Mesodermal cell (in vitro differentiated cells): ENCODE measurements at regions not wholly inside any gene's neighbourhood (a gene's known extent, or its start where the extent isn't known, plus 50 kb on each side); places are given as distances from the start of the nearest gene placed in this dataset.
"Not testable (repeated sequence)": the region's sequence is repeated elsewhere in the genome, so short reads cannot be mapped to it uniquely, and the experiment has no call there.

Experiments
- H3K27ac ChIP-seq: 2 replicates; pipeline ENCODE4 v1.7.0; 2013; ENCODE audit warnings: mild to moderate bottlenecking, low read depth, low read length, moderate library complexity; ENCODE audit not compliant: severe bottlenecking
- H3K36me3 ChIP-seq: 2 replicates; pipeline ENCODE4 v1.7.1; 2013; ENCODE audit warnings: mild to moderate bottlenecking, low read length, moderate library complexity; ENCODE audit not compliant: control insufficient read depth, insufficient read depth
- H3K4me1 ChIP-seq: one replicate; pipeline ENCODE4 v1.7.1; 2013; ENCODE audit warnings: mild to moderate bottlenecking, low read length; ENCODE audit not compliant: insufficient read depth, control insufficient read depth, poor library complexity, severe bottlenecking
- H3K4me3 ChIP-seq: 2 replicates; pipeline ENCODE4 v1.7.0; 2013; ENCODE audit warnings: low read length, control low read depth, mild to moderate bottlenecking; ENCODE audit not compliant: insufficient read depth, poor library complexity, severe bottlenecking; ENCODE audit errors: extremely low read depth
- H3K9me3 ChIP-seq: 2 replicates; pipeline ENCODE4 v1.7.1; 2013; ENCODE audit warnings: mild to moderate bottlenecking, low read length, moderate library complexity; ENCODE audit not compliant: control insufficient read depth
- WGBS, 2 experiments: methylation state at CpG; one replicate each; pipeline ENCODE4 v1.1.5; 2013; ENCODE audit warnings: missing lambda C conversion rate in 2 of 2; ENCODE audit not compliant: insufficient coverage in 2 of 2; 5-methylcytosine and 5-hydroxymethylcytosine counted together

DNA sequence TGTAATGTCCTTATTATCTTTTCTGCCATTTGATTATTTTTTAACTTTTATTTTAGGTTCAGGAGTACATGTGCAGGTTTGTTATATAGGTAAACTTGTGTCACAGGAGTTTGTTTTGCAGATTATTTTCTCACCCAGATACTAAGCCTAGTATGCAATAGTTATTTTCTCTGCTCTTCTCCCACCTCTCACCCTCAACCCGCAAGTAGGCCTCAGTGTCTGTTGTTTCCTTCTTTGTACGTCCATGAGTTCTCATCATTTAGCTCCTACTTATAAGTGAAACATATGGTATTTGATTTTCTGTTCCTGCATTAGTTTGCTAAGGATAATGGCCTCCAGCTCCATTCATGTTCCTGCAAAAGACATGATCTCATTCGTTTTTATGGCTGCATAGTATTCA is 270.0 kb downstream of the BTG1 start:
- not testable (repeated sequence) for H3K4me3 ChIP-seq, H3K36me3 ChIP-seq, H3K4me1 ChIP-seq, H3K27ac ChIP-seq, H3K9me3 ChIP-seq
- WGBS, 2 experiments, result no CpG with 5 or more reads among the region's 3 CpGs

DNA sequence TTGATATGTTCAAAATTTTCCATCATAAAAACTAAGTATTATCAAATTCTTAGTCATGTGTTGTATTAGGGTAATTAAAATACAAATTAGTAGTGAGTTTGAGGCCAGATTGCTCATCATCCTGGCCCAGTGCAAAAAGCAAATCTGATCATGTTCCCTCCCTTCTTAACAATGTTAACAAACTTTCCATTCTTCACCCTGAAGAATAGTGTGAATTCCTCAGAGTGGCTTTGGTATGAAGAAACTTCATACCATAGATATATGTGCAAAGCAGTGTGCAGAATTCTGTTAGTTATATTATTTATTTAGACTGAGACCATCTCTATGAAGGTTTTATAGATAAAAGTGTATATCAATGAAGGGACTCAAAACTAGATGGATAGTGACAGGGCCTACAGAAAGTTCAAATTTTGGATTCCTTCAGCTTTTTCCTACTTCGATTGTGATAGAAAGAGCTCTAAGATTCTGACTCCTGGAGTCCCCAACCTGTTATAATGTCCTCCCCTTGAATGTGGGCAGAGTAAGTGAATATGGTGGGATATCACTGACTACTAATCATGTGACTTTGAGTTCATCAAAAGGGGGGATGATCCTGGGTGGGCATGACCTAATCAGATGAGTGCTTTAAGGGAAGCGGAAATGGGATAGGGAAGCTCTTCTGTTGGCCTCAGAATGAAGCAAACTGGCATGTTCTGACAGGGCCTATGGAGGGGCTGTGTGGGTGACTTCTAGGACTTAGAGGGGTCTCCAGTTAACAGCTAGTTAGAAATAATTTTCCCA is 271.4 kb downstream of the BTG1 start:
- WGBS, 2 experiments, result 100% methylated on average over 1 to 2 of the region's 2 CpGs
- H3K9me3 ChIP-seq, result no peaks in the 10 kb centered on the region
- H3K36me3 ChIP-seq, result no peaks in the 10 kb centered on the region
- no peak overlapping the region for H3K27ac ChIP-seq
- H3K4me3 ChIP-seq, result no peak overlapping the region
- no peaks in the 10 kb centered on the region for H3K4me1 ChIP-seq

DNA sequence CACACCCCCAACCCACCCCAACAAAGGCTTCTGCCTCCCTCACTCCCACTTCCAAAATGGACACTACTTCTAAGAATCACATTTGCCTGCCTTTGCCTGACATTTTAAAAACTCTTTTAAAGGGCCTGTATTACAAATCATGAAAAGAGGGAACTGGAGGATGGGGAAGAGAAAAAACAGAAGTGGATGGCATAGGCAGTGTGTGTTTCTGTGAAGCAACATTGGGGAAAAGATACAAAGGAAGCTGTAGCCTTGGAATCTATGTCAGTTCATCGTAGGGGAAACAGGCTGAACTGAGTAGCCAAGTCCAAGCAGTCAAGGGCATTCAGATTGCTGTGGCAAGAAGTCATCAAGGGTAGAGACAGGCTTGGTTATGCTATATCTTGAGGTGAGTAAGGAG is 273.9 kb downstream of the BTG1 start:
- 86 to 92% methylated on average over 1 of the region's 1 CpG for WGBS, 2 experiments

DNA sequence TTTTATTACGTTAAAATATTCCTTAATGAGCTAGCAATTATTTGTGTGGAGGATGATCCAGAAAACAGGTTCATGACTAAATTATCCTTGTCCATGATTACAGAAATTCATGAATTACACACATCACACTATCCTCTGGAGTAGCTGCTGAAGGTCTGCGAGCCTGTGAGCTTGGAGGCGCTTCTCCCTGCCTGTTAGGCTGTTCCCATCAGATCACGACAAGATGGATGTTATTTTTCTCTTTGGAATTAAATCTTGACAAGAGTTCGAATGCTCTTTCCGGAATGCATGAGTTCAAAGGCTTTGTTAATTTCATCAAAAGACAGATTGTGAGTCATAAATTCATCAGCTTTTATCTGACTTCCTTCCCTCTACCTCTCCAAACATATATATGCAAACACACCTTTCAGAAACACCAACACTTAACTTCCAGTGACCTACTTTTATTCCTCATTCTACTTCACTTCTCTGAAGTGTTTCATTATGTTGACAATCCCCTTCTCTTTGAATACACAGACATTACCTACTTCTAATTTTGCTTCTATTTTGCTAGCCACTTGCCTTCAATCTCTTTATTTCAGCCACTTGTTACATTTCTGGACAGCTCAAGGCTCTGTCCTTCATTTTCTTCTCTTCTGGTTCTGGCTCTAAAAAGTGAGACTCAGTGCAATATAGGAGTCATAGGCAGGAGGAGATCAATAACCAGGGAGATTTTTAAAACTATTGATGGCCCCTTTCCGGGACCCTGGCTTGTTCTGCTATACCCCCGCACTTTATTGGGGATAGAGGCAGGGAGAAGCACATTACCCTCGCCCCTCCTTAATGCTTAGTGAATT is 274.6 kb downstream of the BTG1 start:
- no peaks in the 10 kb centered on the region for H3K9me3 ChIP-seq
- WGBS, 2 experiments, result 84 to 97% methylated on average over 6 of the region's 9 CpGs
- no peaks in the 10 kb centered on the region for H3K36me3 ChIP-seq
- H3K27ac ChIP-seq, result no peak overlapping the region
- H3K4me3 ChIP-seq, result no peak overlapping the region
- H3K4me1 ChIP-seq, result no peaks in the 10 kb centered on the region

More for the DNA sequence above, 273.9 kb downstream of the BTG1 start:
- Histone ChIP-seq H3K27ac (no peak overlapping the region), H3K4me3 (no peak overlapping the region), H3K4me1 (no peaks in the 10 kb centered on the region), H3K36me3 (no peaks in the 10 kb centered on the region), H3K9me3 (no peaks in the 10 kb centered on the region)

DNA sequence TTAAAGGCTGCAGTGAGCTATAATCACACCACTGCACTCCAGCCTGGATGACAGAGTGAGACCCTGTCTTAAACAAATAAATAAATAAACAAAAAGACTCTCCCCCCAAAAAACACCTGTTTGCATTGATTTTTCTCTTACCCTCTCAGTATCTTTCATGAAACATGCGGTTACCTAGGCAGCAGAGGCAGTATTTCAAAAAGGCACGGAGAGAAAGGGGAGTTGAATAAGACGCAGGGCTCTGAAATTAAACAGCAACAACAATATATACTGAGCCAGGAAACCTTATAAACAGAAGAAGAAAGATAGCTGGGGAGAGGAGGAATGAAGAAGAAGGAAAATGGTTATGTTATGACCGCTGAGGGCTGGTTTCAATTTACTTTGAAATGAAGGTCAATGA is 277.6 kb downstream of the BTG1 start:
- Histone ChIP-seq H3K36me3 (no peaks in the 10 kb centered on the region), H3K27ac (no peak overlapping the region), H3K9me3 (no peaks in the 10 kb centered on the region), H3K4me1 (no peaks in the 10 kb centered on the region), H3K4me3 (no peak overlapping the region)
- WGBS, 2 experiments, result no CpG with 5 or more reads among the region's 4 CpGs

DNA sequence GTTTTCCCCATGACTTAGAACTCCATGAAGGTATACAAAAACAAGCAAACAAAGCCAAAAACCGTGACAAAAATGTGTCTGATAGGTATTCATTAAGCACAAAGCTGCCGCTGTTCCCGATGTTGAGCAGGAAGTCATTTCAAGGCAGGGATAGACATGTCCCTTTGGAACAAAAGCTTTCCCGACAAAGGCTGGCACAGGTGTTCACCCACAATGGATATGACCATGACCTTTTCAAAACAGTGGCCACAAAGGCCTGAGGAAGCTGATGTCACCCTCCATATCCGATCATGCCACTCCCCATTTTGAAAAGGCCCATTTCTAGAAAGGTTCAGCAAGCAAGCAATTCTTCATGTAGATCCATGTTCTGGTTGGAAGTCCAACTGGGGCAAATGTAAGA is 279.1 kb downstream of the BTG1 start:
- Histone ChIP-seq H3K9me3 (no peaks in the 10 kb centered on the region), H3K36me3 (no peaks in the 10 kb centered on the region), H3K4me1 (no peaks in the 10 kb centered on the region), H3K27ac (no peak overlapping the region), H3K4me3 (no peak overlapping the region)
- WGBS, 2 experiments, result 93 to 94% methylated on average over 4 to 5 of the region's 5 CpGs

DNA sequence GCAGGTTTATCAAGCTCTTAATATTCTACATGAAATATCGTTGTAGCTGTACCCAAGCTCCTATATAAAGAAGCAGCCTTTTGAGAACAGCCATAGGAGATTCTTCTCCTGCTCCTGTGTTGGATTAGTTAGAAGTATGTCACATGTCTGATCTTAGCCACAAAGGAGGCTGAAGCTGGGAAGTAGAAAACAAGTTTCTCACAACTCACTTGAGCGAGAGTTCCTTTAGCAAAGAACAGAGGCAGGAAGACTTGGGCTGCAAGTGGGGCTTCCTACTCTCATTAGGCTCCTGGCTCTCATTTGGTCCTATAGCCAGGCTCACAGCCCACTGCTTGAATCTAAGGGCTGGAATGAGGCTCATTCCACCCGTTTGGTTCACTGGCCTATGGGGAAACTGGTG is 281.9 kb downstream of the BTG1 start:
- H3K9me3 ChIP-seq, result no peaks in the 10 kb centered on the region
- H3K4me3 ChIP-seq, result no peak overlapping the region
- H3K27ac ChIP-seq, result no peak overlapping the region
- no peaks in the 10 kb centered on the region for H3K4me1 ChIP-seq
- no peaks in the 10 kb centered on the region for H3K36me3 ChIP-seq
- 84 to 100% methylated on average over 2 of the region's 3 CpGs for WGBS, 2 experiments

DNA sequence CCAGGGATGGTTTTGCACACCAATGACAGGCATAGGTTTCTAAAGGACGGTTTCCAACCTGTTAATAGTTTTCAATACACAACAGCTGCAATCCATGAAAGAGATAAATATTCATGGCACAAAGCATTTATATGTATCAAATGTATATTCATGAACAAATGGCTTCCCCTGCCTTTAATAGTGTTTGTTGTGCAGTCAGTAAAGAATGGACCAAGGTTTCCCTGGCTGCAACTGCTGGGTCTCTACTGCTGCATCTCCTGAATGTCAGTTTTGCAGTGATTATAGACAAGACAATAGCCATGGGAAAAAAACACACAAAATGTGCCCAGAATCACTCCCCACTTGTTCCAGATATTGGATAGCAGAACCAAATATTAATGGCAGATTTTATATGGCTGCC is 284.1 kb downstream of the BTG1 start:
- H3K4me3 ChIP-seq, result no peak overlapping the region
- H3K27ac ChIP-seq, result no peak overlapping the region
- H3K9me3 ChIP-seq, result no peaks in the 10 kb centered on the region
- no peaks in the 10 kb centered on the region for H3K4me1 ChIP-seq
- no CpG with 5 or more reads among the region's 1 CpG for WGBS, 2 experiments
- H3K36me3 ChIP-seq, result no peaks in the 10 kb centered on the region

DNA sequence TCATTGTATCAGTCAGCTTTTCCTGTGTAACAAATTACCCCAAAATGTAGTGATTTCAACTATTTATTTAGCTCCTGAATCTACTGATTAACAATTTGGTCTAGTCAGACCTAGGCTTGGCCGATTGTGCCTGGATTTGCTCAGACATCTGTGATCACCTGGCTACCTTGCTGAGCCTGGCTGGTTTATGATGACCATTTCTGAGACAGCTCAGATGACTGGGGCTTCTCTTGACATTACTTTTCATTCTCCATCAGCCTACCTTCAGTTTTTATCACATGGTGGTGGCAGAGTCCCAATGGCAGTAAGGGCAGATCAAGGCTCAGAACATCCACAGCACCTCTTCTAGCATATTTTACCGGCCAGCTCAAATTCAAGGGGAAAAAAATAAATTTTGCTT is 286.3 kb downstream of the BTG1 start:
- Histone ChIP-seq H3K36me3 (no peaks in the 10 kb centered on the region), H3K27ac (no peak overlapping the region), H3K4me1 (no peaks in the 10 kb centered on the region), H3K4me3 (no peak overlapping the region), H3K9me3 (no peaks in the 10 kb centered on the region)
- 89 to 100% methylated on average over 1 of the region's 2 CpGs for WGBS, 2 experiments

DNA sequence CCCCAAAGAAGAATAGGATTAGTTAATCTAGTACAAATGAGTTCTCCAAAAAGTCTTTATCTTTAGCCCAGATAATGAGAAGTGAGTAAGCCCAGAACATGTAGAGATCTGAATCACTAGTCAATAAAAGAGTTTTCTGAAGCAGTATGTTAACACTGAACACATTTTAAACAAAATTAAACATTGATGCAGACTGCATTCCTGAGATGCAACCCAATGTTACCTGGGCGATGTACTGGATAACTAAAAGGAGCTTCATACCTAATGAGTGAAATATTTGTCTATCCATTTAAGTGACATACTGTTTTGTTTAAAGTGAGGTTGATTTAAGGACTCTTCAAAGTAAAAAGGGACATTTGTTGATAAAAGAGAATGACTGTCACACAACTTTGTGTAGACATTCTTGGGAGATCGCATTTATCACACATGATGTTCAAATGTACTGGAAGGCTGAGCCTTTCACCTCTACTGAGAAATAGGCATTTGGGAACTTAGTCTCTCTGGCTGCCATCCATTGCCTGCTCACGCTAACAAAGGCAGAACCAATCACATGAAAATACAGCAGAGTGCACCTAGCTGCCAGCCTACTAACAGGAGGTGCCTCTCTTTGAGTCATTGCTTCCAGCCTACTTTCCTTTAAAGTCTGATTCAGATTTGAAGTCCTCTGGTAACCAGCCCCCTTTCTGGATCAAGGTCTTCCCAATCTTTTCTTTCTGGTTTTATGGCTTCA is 287.7 kb downstream of the BTG1 start:
- no peaks in the 10 kb centered on the region for H3K4me1 ChIP-seq
- H3K9me3 ChIP-seq, result no peaks in the 10 kb centered on the region
- no peak overlapping the region for H3K4me3 ChIP-seq
- 83 to 87% methylated on average over 2 to 3 of the region's 3 CpGs for WGBS, 2 experiments
- no peaks in the 10 kb centered on the region for H3K36me3 ChIP-seq
- no peak overlapping the region for H3K27ac ChIP-seq
